ENCODE measurements at regions not wholly inside any gene's neighbourhood (a gene's known extent, or its start where the extent isn't known, plus 50 kb on each side); places are given as distances from the start of the nearest gene placed in this dataset.

- ATAC-seq (no peak), DNase-seq (ENCODE audit: extremely low read depth in 1 of 4, low spot score in 3 of 4) (no peak), FAIRE-seq (no peak)
- in situ Hi-C loops (cut with MboI) = no loop called here
- H3K9me1 ChIP-seq (ENCODE audit: control insufficient read depth, insufficient read depth, low read length) = no peaks in the 10 kb centered on the region
- no peaks in the 10 kb centered on the region for H3K9me3 ChIP-seq (replicated peaks; ENCODE audit: control insufficient read depth, insufficient read depth, low read depth, low read length)
- no peak overlapping the region for H3K4me3 ChIP-seq
- no peaks in the 10 kb centered on the region for H3K79me2 ChIP-seq (ENCODE audit: control insufficient read depth, insufficient read depth, low read length)
- no peaks in the 10 kb centered on the region for H3K36me3 ChIP-seq (ENCODE audit: control insufficient read depth, insufficient read depth, low read length)
- H3K4me1 ChIP-seq (replicated peaks in 1 of 2; ENCODE audit: control insufficient read depth in 2 of 2, insufficient read depth in 2 of 2, low read length in 2 of 2) = no peaks in the 10 kb centered on the region
- H4K20me1 ChIP-seq (replicated peaks; ENCODE audit: control insufficient read depth, insufficient read depth, low read length) = no peaks in the 10 kb centered on the region
- H3K27ac ChIP-seq (ENCODE audit: extremely low read depth, low read depth, low read length) = no peak overlapping the region
- H3K27me3 ChIP-seq (ENCODE audit: control insufficient read depth in 2 of 2, insufficient read depth in 2 of 2, low read length in 2 of 2) = no peaks in the 10 kb centered on the region; a peak in 1 of 5 replicates
- ChIA-PET CTCF (ENCODE audit: low intra/inter-chr PET ratio) (no interaction called here), POLR2A (interaction anchor here (0.8 kb wide), 1 partner anchor 386 kb away, joined by 3 read pairs; no protein-coding TSS in a partner anchor)
- no peak overlapping the region for H2AFZ ChIP-seq (ENCODE audit: low read depth, low read length)
- H3K4me2 ChIP-seq (ENCODE audit: insufficient read depth, low read length) = no peak overlapping the region
- TF ChIP-seq PHF21A (IDR thresholded peaks at IDR 0.05; ENCODE audit: borderline replicate concordance, low read depth) = no peak
- TF ChIP-seq NR0B1 (IDR thresholded peaks at IDR 0.05; ENCODE audit: partially characterized antibody) = no peak
- TF ChIP-seq NCOA6 (IDR thresholded peaks at IDR 0.05) = no peak
- TF ChIP-seq RBM22 (IDR thresholded peaks at IDR 0.05; ENCODE audit: low read depth, low read length, poor library complexity, severe bottlenecking) = no peak
- TF ChIP-seq ETS2 (tag; IDR thresholded peaks at IDR 0.05; ENCODE audit: borderline replicate concordance, poor library complexity, severe bottlenecking) = no peak
- TF ChIP-seq HDAC6 (IDR thresholded peaks at IDR 0.05; ENCODE audit: low read depth, low read length) = no peak
- TF ChIP-seq NR2F6 (CRISPR knock-in tag; IDR thresholded peaks at IDR 0.05) = no peak
- no peak for TF ChIP-seq TCF15 (CRISPR knock-in tag; IDR thresholded peaks at IDR 0.05)
- TF ChIP-seq MIER1 (IDR thresholded peaks at IDR 0.05; ENCODE audit: low read depth) = no peak
- no peak for TF ChIP-seq ARID4B (CRISPR knock-in tag; IDR thresholded peaks at IDR 0.05)
- 18% methylated on average over 2 of the region's 2 CpGs for WGBS (ENCODE audit: insufficient coverage, low coverage, missing lambda C conversion rate)
- no peak overlapping the region for H3K9ac ChIP-seq (ENCODE audit: insufficient read depth in 1 of 2, low read depth in 2 of 2, low read length in 2 of 2)
- BruUV-seq (replicated peaks) = no TSS peak
- intact Hi-C loops (cut with micrococcal nuclease) = no loop called here
Measured at GRCh38 chr4:173899813-173900212, 369.8 kb upstream of the HAND2 start.

Measured in K562 (cell line).